Spleen (tissue), 11 donors: ENCODE measurements at regions not wholly inside any gene's neighbourhood (a gene's known extent, or its start where the extent isn't known, plus 50 kb on each side); places are given as distances from the start of the nearest gene placed in this dataset.

ENCODE experiments used
- DNase-seq: peaks from one replicate; pipeline ENCODE4 v3.0.0-alpha.2; 2020
- H3K27ac ChIP-seq, 8 donors: fragments of 200-600 bp; sonication (generic) in 7 of 8; 1 replicate in 4 of 8; 2 replicates in 4 of 8; pipeline versions ENCODE4 v1.5.0 to v1.8.0; 2016 to 2021; ENCODE audit warnings: inconsistent platforms in 4 of 8, mild to moderate bottlenecking in 4 of 8, moderate library complexity in 1 of 8
- H3K27me3 ChIP-seq, 7 donors: fragments of 200-600 bp; sonication (generic) in 6 of 7; replicated peaks in 1 of 7; 1 replicate in 4 of 7; 2 replicates in 3 of 7; pipeline versions ENCODE4 v1.5.0 to v1.8.0; 2016 to 2021; ENCODE audit warnings: inconsistent platforms in 3 of 7, mild to moderate bottlenecking in 1 of 7
- H3K36me3 ChIP-seq, 6 donors: fragments of 200-600 bp; sonication (generic) in 5 of 6; 1 replicate in 4 of 6; 2 replicates in 2 of 6; pipeline versions ENCODE4 v1.5.0 to v1.8.0; 2016 to 2021; ENCODE audit warnings: inconsistent platforms in 2 of 6
- H3K4me1 ChIP-seq, 6 donors: fragments of 200-600 bp; sonication (generic) in 5 of 6; 1 replicate in 3 of 6; 2 replicates in 3 of 6; pipeline versions ENCODE4 v1.5.0 to v1.8.0; 2016 to 2021; ENCODE audit warnings: inconsistent platforms in 3 of 6
- H3K4me3 ChIP-seq, 8 donors: fragments of 200-600 bp; sonication (generic) in 7 of 8; 1 replicate in 4 of 8; 2 replicates in 4 of 8; pipeline versions ENCODE4 v1.5.0 to v1.8.0; 2016 to 2021; ENCODE audit warnings: inconsistent platforms in 4 of 8, mild to moderate bottlenecking in 4 of 8, moderate library complexity in 2 of 8
- H3K9me3 ChIP-seq, 8 donors: fragments of 200-600 bp; sonication (generic) in 7 of 8; 1 replicate in 4 of 8; 2 replicates in 4 of 8; pipeline versions ENCODE4 v1.5.0 to v1.8.0; 2016 to 2021; ENCODE audit warnings: inconsistent platforms in 4 of 8
- CTCF ChIP-seq, 11 experiments: fragments of 200-600 bp in 7 of 11; fragments of 450-650 bp in 4 of 11; sonication (generic) in 4 of 11; IDR thresholded peaks in 8 of 11; conservative IDR thresholded peaks in 3 of 11; 1 replicate in 7 of 11; 2 replicates in 4 of 11; pipeline versions ENCODE4 v1.4.0 to v1.8.0; 2016 to 2021; ENCODE audit warnings: antibody characterized with exemption in 11 of 11, inconsistent platforms in 4 of 11, mild to moderate bottlenecking in 1 of 11
- POLR2A ChIP-seq, 3 donors: fragments of 450-650 bp; IDR thresholded peaks; one replicate each; pipeline ENCODE4 v1.5.1; 2017; ENCODE audit warnings: antibody characterized with exemption in 3 of 3, mild to moderate bottlenecking in 1 of 3
- POLR2AphosphoS5 ChIP-seq, 3 donors: sonication (generic); formaldehyde crosslinking; IDR thresholded peaks; one replicate each; pipeline ENCODE4 v1.5.1; 2017; ENCODE audit warnings: antibody characterized with exemption in 3 of 3
- WGBS, 5 donors: extraction: QIAGEN DNeasy Blood & Tissue Kit in 3 of 5; methylation state at CpG; one replicate each; pipeline versions ENCODE4 v1.1.5 to v1.1.7; 2013 to 2018; 5-methylcytosine and 5-hydroxymethylcytosine counted together
- intact Hi-C: fragments of 100-400 bp; cut with DNase I; formaldehyde crosslinking; loops from one replicate; pipeline ENCODE4 v1.15.0; 2023; ENCODE audit warnings: low total_unique reads
- donor health status: healthy with polysubstance abuse.
- donor health status: DM: no; HTN: no; CAD: no; lungs with moderate emphysema.
- donor health status: DM: no; HTN: no; CAD: no.
- donor health status: Bipolar disorder and iron deficiency.
- donor health status: healthy.
- donor health status: DM: no; HTN: no; CAD: no.
- donor health status: DM: yes; HTN: yes; CAD: no.

DNA sequence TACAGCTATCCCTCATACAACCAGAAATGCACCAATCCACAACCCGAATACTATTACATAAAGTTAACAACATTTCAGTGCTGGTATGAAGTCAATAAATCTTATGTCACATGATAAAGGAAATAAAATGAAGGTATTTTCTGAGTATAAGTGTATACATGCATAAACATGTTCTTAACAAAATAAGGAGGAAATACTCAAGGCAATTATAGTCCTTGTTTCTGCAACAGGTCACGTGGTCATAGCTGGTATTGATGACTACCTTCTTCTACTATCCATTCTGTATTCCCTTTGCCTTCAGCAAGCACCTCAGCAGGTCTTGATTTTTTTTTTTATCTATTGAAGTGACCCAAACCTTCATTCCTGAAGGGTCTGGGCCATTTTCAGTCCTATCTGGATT is 675.6 kb downstream of the RPL10L start:
- intact Hi-C loops = no loop called here
- no peaks in the 10 kb centered on the region for H3K4me1 ChIP-seq
- no peak overlapping the region for H3K4me3 ChIP-seq
- WGBS, 5 donors = 61 to 86% (median 77%) methylated on average over 2 of the region's 2 CpGs
- no peak for TF ChIP-seq POLR2A (IDR thresholded peaks at IDR 0.05)
- TF ChIP-seq POLR2AphosphoS5 (IDR thresholded peaks at IDR 0.05) = no peak
- no peak for TF ChIP-seq CTCF (IDR thresholded peaks at IDR 0.05 in 8 of 11, conservative IDR thresholded peaks at IDR 0.05 in 3 of 11)
- H3K27ac ChIP-seq = no peak overlapping the region
- peaks cover 0 to 38% (median 5%) of the 10 kb centered on the region in 8 donors for H3K9me3 ChIP-seq
- H3K36me3 ChIP-seq = no peaks in the 10 kb centered on the region
- DNase-seq = no peak
- no peaks in the 10 kb centered on the region for H3K27me3 ChIP-seq

DNA sequence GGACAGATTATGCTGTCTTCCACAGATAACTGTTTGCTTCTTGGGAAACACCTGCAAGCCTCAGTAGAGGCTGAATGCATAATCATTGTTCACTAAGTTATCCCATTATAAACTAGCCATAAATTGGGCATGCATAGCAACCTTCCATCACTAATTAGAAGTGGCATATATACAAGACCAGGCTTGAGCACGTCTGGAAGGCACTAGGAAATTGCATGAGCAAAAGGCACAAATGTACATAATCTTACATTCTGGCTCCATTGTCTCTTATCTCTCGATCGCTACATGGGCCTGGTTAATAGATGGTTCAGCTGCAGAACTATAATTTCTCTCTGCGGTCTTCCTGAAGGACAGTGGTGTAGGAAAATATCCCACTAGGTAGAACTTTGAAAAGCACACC is 679.2 kb downstream of the RPL10L start:
- DNase-seq = no peak
- Histone ChIP-seq H3K9me3 (peaks cover 0 to 9% (median 2%) of the 10 kb centered on the region in 8 donors), H3K27me3 (no peaks in the 10 kb centered on the region), H3K27ac (no peak overlapping the region), H3K36me3 (no peaks in the 10 kb centered on the region), H3K4me3 (no peak overlapping the region), H3K4me1 (no peaks in the 10 kb centered on the region)
- intact Hi-C loops = no loop called here
- WGBS, 5 donors = 78 to 85% (median 81%) methylated on average over 4 of the region's 4 CpGs
- TF ChIP-seq POLR2A (IDR thresholded peaks at IDR 0.05) = no peak
- TF ChIP-seq POLR2AphosphoS5 (IDR thresholded peaks at IDR 0.05) = no peak
- TF ChIP-seq CTCF (IDR thresholded peaks at IDR 0.05 in 8 of 11, conservative IDR thresholded peaks at IDR 0.05 in 3 of 11) = no peak

DNA sequence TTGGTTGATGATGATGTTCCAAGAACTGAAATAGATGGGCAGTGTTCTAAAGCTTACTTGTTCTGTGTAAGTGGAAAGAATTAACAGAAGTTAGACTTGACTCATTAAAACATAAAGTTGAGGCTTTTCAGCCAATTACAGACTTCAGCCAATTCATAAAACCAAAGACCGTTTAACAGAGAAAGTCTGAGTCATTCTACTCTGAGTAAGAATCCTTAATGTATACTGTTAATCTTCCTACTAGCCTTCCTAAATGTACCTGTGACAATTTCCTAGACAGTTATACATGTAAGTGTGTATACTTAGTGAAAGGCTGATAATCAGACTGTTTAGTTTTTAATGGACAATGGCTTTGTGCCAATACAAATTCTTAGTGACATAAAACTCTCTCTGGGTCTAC is 681.0 kb downstream of the RPL10L start:
- intact Hi-C loops = no loop called here
- 76 to 88% (median 83%) methylated on average over 1 of the region's 1 CpG for WGBS, 5 donors
- H3K4me3 ChIP-seq = no peak overlapping the region
- H3K27me3 ChIP-seq = no peaks in the 10 kb centered on the region
- H3K27ac ChIP-seq = no peak overlapping the region
- no peaks in the 10 kb centered on the region for H3K36me3 ChIP-seq
- DNase-seq = no peak
- peaks cover 0 to 9% (median 0%) of the 10 kb centered on the region in 8 donors for H3K9me3 ChIP-seq
- no peak for TF ChIP-seq CTCF (IDR thresholded peaks at IDR 0.05 in 8 of 11, conservative IDR thresholded peaks at IDR 0.05 in 3 of 11)
- TF ChIP-seq POLR2AphosphoS5 (IDR thresholded peaks at IDR 0.05) = no peak
- no peak for TF ChIP-seq POLR2A (IDR thresholded peaks at IDR 0.05)
- no peaks in the 10 kb centered on the region for H3K4me1 ChIP-seq

DNA sequence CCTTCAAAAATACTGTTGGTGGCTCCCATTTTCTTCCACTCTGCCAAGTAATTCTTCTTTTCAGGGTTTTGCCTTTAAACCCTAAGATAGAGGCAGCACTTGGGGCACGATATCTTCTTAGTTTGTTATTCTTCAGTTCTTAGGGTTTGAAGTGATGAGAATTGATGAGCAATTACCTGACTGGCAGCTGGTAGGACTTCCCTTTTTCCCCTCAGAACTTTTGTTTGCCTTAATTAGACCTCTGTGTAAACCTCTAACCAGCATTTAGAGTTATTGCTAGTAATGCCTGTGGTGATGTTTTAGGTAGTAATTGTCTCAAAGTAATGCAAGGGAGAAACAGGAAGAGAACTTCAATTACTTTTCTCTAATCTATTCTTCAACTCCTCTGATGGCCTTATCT is 683.5 kb downstream of the RPL10L start:
- Histone ChIP-seq H3K9me3 (peaks cover 0 to 9% (median 0%) of the 10 kb centered on the region in 8 donors), H3K4me3 (no peak overlapping the region), H3K27ac (no peak overlapping the region), H3K4me1 (no peaks in the 10 kb centered on the region), H3K36me3 (no peaks in the 10 kb centered on the region), H3K27me3 (no peaks in the 10 kb centered on the region)
- intact Hi-C loops = no loop called here
- DNase-seq = no peak
- TF ChIP-seq CTCF (IDR thresholded peaks at IDR 0.05 in 8 of 11, conservative IDR thresholded peaks at IDR 0.05 in 3 of 11) = no peak
- TF ChIP-seq POLR2A (IDR thresholded peaks at IDR 0.05) = no peak
- no peak for TF ChIP-seq POLR2AphosphoS5 (IDR thresholded peaks at IDR 0.05)
- WGBS, 5 donors = 60 to 76% (median 63%) methylated on average over 1 of the region's 1 CpG
